PC-3 (cell line): ENCODE measurements at regions not wholly inside any gene's neighbourhood (a gene's known extent, or its start where the extent isn't known, plus 50 kb on each side); places are given as distances from the start of the nearest gene placed in this dataset.

Source experiments
- EZH2 ChIP-seq: fragments of 300-600 bp; sonication (generic); IDR thresholded peaks from one replicate; pipeline ENCODE4 v1.6.1; 2017; ENCODE audit warnings: antibody characterized with exemption, mild to moderate bottlenecking, low read length; ENCODE audit not compliant: unreplicated experiment
- EZH2phosphoT487 ChIP-seq: fragments of 300-600 bp; sonication (generic); IDR thresholded peaks from 2 replicates; pipeline ENCODE4 v1.6.1; 2018; ENCODE audit warnings: mild to moderate bottlenecking, antibody characterized with exemption, low read length, borderline replicate concordance
- TF ChIP-seq, protein P1 (sequence below): fragments of 300-600 bp; sonication (generic); conservative IDR thresholded peaks from 2 replicates; pipeline ENCODE4 v1.5.1; 2017; ENCODE audit warnings: antibody characterized with exemption, low read depth, mild to moderate bottlenecking, low read length

DNA sequence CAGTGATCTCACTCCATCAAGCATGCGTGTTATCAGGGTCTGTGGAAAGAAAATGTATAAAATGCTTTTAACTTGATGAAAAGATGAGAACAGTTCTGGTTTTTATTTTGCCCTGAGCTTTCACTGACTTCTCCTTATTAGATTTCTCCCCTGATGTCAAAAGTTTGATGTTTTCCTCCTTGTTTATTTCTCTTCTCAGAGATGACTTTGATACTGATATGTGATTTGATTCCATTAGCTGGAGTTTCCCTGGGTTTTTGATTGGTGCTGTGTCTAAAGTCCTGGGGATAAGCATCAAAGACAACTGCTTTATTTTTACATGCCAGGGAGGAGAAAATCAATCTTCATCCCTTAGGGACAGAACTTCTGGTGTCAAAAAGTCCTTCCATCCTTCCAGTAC lies 510.0 kb downstream of the KCTD16 start:
- TF ChIP-seq, protein P1, sequence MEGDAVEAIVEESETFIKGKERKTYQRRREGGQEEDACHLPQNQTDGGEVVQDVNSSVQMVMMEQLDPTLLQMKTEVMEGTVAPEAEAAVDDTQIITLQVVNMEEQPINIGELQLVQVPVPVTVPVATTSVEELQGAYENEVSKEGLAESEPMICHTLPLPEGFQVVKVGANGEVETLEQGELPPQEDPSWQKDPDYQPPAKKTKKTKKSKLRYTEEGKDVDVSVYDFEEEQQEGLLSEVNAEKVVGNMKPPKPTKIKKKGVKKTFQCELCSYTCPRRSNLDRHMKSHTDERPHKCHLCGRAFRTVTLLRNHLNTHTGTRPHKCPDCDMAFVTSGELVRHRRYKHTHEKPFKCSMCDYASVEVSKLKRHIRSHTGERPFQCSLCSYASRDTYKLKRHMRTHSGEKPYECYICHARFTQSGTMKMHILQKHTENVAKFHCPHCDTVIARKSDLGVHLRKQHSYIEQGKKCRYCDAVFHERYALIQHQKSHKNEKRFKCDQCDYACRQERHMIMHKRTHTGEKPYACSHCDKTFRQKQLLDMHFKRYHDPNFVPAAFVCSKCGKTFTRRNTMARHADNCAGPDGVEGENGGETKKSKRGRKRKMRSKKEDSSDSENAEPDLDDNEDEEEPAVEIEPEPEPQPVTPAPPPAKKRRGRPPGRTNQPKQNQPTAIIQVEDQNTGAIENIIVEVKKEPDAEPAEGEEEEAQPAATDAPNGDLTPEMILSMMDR, result no peak
- no peak for TF ChIP-seq EZH2
- TF ChIP-seq EZH2phosphoT487, result no peak
